HepG2 (cell line): ENCODE measurements at regions not wholly inside any gene's neighbourhood (a gene's known extent, or its start where the extent isn't known, plus 50 kb on each side); places are given as distances from the start of the nearest gene placed in this dataset.
A peak's percentile ranks its signal among the peaks of the same experiment; 100 is the strongest.

Source experiments
- FOXA3 ChIP-seq: IDR thresholded peaks from 2 replicates; pipeline ENCODE4 v1.6.1; 2016; ENCODE audit warnings: missing genetic modification reagents, missing compliant biosample characterization
- GTF3A ChIP-seq: sonication (generic); formaldehyde crosslinking; conservative IDR thresholded peaks from 2 replicates; pipeline ENCODE4 v1.4.0; 2020; ENCODE audit warnings: mild to moderate bottlenecking, missing genetic modification reagents
- HOXD1 ChIP-seq: sonication (generic); formaldehyde crosslinking; IDR thresholded peaks from 2 replicates; pipeline ENCODE4 v1.5.0; 2020; ENCODE audit warnings: missing genetic modification reagents
- IRX3 ChIP-seq: sonication (generic); formaldehyde crosslinking; IDR thresholded peaks from 2 replicates; pipeline ENCODE4 v1.8.1; 2023; ENCODE audit warnings: mild to moderate bottlenecking, low read depth, missing genetic modification reagents, borderline replicate concordance
- KLF13 ChIP-seq: sonication (generic); formaldehyde crosslinking; IDR thresholded peaks from 2 replicates; pipeline ENCODE4 v1.4.0; 2020; ENCODE audit warnings: mild to moderate bottlenecking, missing genetic modification reagents
- MEF2D ChIP-seq: sonication (generic); formaldehyde crosslinking; IDR thresholded peaks from 2 replicates; pipeline ENCODE4 v1.5.1; 2020; ENCODE audit warnings: mild to moderate bottlenecking, missing genetic modification reagents
- RBM39 ChIP-seq: fragments of 200-400 bp; formaldehyde crosslinking; IDR thresholded peaks from one replicate; pipeline ENCODE4 v1.6.1; 2018; ENCODE audit warnings: antibody characterized with exemption, mild to moderate bottlenecking, low read depth, low read length; ENCODE audit not compliant: poor library complexity, severe bottlenecking
- RFXAP ChIP-seq: sonication (generic); formaldehyde crosslinking; IDR thresholded peaks from 2 replicates; pipeline ENCODE4 v1.4.0; 2020; ENCODE audit warnings: missing genetic modification reagents, borderline replicate concordance
- SIN3A ChIP-seq: IDR thresholded peaks from 2 replicates; pipeline ENCODE4 v1.6.1; 2011; ENCODE audit warnings: low read depth, mild to moderate bottlenecking, control low read depth, low read length, borderline replicate concordance
- YEATS4 ChIP-seq: sonication (generic); formaldehyde crosslinking; IDR thresholded peaks from 2 replicates; pipeline ENCODE4 v1.4.0; 2020; ENCODE audit warnings: missing genetic modification reagents, borderline replicate concordance
- ZBTB46 ChIP-seq: sonication (generic); formaldehyde crosslinking; IDR thresholded peaks from 2 replicates; pipeline ENCODE4 v1.4.0; 2020; ENCODE audit warnings: mild to moderate bottlenecking, missing genetic modification reagents, borderline replicate concordance
- ZNF292 ChIP-seq: sonication (generic); formaldehyde crosslinking; IDR thresholded peaks from 2 replicates; pipeline ENCODE4 v1.8.1; 2022; ENCODE audit warnings: mild to moderate bottlenecking, low read depth, missing genetic modification reagents, borderline replicate concordance
- ZNF574 ChIP-seq: sonication (generic); formaldehyde crosslinking; IDR thresholded peaks from 2 replicates; pipeline ENCODE4 v1.4.0; 2020; ENCODE audit warnings: missing genetic modification reagents
- TF ChIP-seq, protein P1 (sequence below): sonication (generic); formaldehyde crosslinking; IDR thresholded peaks from 2 replicates; pipeline ENCODE4 v1.5.0; 2020; ENCODE audit warnings: mild to moderate bottlenecking, missing genetic modification reagents, borderline replicate concordance

GRCh38 chr9:94166236-94166975, 82.1 kb downstream of the PTPDC1 start (continued):
- TF ChIP-seq, protein P1, sequence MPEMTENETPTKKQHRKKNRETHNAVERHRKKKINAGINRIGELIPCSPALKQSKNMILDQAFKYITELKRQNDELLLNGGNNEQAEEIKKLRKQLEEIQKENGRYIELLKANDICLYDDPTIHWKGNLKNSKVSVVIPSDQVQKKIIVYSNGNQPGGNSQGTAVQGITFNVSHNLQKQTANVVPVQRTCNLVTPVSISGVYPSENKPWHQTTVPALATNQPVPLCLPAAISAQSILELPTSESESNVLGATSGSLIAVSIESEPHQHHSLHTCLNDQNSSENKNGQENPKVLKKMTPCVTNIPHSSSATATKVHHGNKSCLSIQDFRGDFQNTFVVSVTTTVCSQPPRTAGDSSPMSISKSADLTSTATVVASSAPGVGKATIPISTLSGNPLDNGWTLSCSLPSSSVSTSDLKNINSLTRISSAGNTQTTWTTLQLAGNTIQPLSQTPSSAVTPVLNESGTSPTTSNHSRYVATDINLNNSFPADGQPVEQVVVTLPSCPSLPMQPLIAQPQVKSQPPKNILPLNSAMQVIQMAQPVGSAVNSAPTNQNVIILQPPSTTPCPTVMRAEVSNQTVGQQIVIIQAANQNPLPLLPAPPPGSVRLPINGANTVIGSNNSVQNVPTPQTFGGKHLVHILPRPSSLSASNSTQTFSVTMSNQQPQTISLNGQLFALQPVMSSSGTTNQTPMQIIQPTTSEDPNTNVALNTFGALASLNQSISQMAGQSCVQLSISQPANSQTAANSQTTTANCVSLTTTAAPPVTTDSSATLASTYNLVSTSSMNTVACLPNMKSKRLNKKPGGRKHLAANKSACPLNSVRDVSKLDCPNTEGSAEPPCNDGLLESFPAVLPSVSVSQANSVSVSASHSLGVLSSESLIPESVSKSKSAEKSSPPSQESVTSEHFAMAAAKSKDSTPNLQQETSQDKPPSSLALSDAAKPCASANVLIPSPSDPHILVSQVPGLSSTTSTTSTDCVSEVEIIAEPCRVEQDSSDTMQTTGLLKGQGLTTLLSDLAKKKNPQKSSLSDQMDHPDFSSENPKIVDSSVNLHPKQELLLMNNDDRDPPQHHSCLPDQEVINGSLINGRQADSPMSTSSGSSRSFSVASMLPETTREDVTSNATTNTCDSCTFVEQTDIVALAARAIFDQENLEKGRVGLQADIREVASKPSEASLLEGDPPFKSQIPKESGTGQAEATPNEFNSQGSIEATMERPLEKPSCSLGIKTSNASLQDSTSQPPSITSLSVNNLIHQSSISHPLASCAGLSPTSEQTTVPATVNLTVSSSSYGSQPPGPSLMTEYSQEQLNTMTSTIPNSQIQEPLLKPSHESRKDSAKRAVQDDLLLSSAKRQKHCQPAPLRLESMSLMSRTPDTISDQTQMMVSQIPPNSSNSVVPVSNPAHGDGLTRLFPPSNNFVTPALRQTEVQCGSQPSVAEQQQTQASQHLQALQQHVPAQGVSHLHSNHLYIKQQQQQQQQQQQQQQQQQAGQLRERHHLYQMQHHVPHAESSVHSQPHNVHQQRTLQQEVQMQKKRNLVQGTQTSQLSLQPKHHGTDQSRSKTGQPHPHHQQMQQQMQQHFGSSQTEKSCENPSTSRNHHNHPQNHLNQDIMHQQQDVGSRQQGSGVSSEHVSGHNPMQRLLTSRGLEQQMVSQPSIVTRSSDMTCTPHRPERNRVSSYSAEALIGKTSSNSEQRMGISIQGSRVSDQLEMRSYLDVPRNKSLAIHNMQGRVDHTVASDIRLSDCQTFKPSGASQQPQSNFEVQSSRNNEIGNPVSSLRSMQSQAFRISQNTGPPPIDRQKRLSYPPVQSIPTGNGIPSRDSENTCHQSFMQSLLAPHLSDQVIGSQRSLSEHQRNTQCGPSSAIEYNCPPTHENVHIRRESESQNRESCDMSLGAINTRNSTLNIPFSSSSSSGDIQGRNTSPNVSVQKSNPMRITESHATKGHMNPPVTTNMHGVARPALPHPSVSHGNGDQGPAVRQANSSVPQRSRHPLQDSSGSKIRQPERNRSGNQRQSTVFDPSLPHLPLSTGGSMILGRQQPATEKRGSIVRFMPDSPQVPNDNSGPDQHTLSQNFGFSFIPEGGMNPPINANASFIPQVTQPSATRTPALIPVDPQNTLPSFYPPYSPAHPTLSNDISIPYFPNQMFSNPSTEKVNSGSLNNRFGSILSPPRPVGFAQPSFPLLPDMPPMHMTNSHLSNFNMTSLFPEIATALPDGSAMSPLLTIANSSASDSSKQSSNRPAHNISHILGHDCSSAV (CRISPR knock-in tag) = no peak
- TF ChIP-seq GTF3A (no peak), SIN3A (peak; percentile 28; the same call in 1 of the 2 replicates), ZBTB46 (CRISPR knock-in tag) (no peak), MEF2D (no peak), HOXD1 (CRISPR knock-in tag) (no peak), RFXAP (CRISPR knock-in tag) (peak; percentile 0; the same call in 1 of the 2 replicates), ZNF574 (CRISPR knock-in tag) (peak; percentile 30), FOXA3 (CRISPR knock-in tag) (no peak; the same call in 1 of the 2 replicates), KLF13 (no peak), YEATS4 (CRISPR knock-in tag) (peak; percentile 87), IRX3 (CRISPR knock-in tag) (0 out of 2 replicates have a peak, but pooled peaks have one; percentile 66), ZNF292 (CRISPR knock-in tag) (no peak), RBM39 (no peak)
